ENCODE measurements at regions not wholly inside any gene's neighbourhood (a gene's known extent, or its start where the extent isn't known, plus 50 kb on each side); places are given as distances from the start of the nearest gene placed in this dataset.

DNA sequence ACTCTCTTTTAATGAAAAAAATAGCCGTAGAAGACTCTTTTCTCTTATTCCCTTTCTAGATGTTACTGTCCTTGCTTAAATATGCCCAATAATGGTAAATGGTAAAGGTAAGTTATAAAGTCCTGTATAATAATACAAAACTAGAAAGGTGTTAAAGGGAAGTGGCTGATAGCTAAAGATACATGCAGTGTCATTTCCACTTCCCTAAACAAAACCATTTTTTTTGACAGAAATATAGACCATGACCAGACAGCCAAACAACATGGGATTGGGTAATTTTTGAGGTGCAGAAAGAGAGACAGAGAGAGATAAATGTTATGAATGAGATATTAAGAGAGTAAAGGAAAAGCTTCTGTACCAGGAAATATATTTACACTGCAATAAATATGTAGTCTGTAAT is 731.7 kb upstream of the REG3G start:
- no peaks in the 10 kb centered on the region for H3K4me1 Mint-ChIP-seq (ENCODE audit: low read depth, unreplicated experiment)
- TF ChIP-seq, protein P1, sequence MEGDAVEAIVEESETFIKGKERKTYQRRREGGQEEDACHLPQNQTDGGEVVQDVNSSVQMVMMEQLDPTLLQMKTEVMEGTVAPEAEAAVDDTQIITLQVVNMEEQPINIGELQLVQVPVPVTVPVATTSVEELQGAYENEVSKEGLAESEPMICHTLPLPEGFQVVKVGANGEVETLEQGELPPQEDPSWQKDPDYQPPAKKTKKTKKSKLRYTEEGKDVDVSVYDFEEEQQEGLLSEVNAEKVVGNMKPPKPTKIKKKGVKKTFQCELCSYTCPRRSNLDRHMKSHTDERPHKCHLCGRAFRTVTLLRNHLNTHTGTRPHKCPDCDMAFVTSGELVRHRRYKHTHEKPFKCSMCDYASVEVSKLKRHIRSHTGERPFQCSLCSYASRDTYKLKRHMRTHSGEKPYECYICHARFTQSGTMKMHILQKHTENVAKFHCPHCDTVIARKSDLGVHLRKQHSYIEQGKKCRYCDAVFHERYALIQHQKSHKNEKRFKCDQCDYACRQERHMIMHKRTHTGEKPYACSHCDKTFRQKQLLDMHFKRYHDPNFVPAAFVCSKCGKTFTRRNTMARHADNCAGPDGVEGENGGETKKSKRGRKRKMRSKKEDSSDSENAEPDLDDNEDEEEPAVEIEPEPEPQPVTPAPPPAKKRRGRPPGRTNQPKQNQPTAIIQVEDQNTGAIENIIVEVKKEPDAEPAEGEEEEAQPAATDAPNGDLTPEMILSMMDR (IDR thresholded peaks at IDR 0.05; ENCODE audit: insufficient read depth in 1 of 2, low read depth in 1 of 2, low read length in 1 of 2, severe bottlenecking in 1 of 2, unreplicated experiment in 1 of 2) = no peak
- POLR2A ChIA-PET = no interaction called here
- Histone ChIP-seq H3K27me3 (replicated peaks; ENCODE audit: control insufficient read depth, insufficient read depth, low read length) (no peaks in the 10 kb centered on the region), H3K4me3 (ENCODE audit: low read depth, low read length) (no peak overlapping the region), H3K9me3 (0 out of 2 replicates have a peak, but pooled peaks cover 3% of the 10 kb centered on the region), H3K36me3 (ENCODE audit: control insufficient read depth, insufficient read depth, low read length) (no peaks in the 10 kb centered on the region), H3K4me1 (no peaks in the 10 kb centered on the region)
- intact Hi-C loops (cut with micrococcal nuclease; ENCODE audit: unreplicated experiment) = no loop called here
- no peak for DNase-seq
- BruUV-seq (replicated peaks) = no TSS peak
- H3K27me3 Mint-ChIP-seq (ENCODE audit: insufficient read depth, unreplicated experiment) = no peaks in the 10 kb centered on the region
- H3K27ac Mint-ChIP-seq (ENCODE audit: unreplicated experiment) = no peak overlapping the region
- H3K4me3 Mint-ChIP-seq (ENCODE audit: unreplicated experiment) = no peak overlapping the region
- H3K36me3 Mint-ChIP-seq (ENCODE audit: insufficient read depth, unreplicated experiment) = no peaks in the 10 kb centered on the region
- CTCF ChIA-PET = no interaction called here
- H3K9me3 Mint-ChIP-seq (ENCODE audit: unreplicated experiment) = no peaks in the 10 kb centered on the region

DNA sequence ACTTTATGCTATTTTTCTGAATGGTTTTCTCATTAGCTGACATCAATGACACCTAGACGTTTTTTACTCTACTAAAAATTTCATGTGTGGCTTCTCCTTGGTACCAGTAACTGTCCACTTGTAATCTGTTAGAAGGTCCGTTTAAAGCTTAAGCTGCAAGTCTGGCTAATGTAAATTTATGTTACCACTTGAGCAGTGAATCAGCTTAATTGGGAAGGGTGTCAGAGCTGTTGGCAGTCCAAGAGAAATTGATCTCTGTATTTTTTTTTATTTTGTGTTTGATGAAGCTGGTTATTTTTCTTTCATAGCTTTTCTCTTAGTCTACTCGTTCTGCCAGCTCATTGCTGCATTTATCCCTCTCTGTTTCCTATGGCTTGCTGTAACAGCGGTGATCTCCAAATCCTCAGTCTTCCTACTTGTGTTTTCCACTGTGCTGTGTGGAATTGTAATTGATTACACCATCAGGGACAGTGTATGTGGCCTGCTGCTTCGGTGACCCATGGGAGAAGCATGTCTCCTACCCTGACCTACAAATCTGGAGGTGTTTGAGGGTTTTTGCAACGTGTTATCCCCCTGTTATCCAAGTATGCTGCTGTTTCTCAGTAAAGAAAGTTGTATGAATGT is 724.2 kb upstream of the REG3G start:
- no peaks in the 10 kb centered on the region for H3K27me3 ChIP-seq (replicated peaks; ENCODE audit: control insufficient read depth, insufficient read depth, low read length)
- no TSS peak for BruUV-seq (replicated peaks)
- H3K4me1 Mint-ChIP-seq (ENCODE audit: low read depth, unreplicated experiment) = no peaks in the 10 kb centered on the region
- ChIA-PET CTCF (no interaction called here), POLR2A (no interaction called here)
- no peaks in the 10 kb centered on the region for H3K36me3 Mint-ChIP-seq (ENCODE audit: insufficient read depth, unreplicated experiment)
- no peaks in the 10 kb centered on the region for H3K4me1 ChIP-seq
- H3K4me3 ChIP-seq (ENCODE audit: low read depth, low read length) = no peak overlapping the region
- H3K27me3 Mint-ChIP-seq (ENCODE audit: insufficient read depth, unreplicated experiment) = no peaks in the 10 kb centered on the region
- no peaks in the 10 kb centered on the region for H3K9me3 Mint-ChIP-seq (ENCODE audit: unreplicated experiment)
- intact Hi-C loops (cut with micrococcal nuclease; ENCODE audit: unreplicated experiment) = no loop called here
- TF ChIP-seq, protein P1 (IDR thresholded peaks at IDR 0.05; ENCODE audit: insufficient read depth in 1 of 2, low read depth in 1 of 2, low read length in 1 of 2, severe bottlenecking in 1 of 2, unreplicated experiment in 1 of 2) = no peak
- H3K27ac Mint-ChIP-seq (ENCODE audit: unreplicated experiment) = no peak overlapping the region
- no peak for DNase-seq
- H3K4me3 Mint-ChIP-seq (ENCODE audit: unreplicated experiment) = no peak overlapping the region
- H3K9me3 ChIP-seq = 0 out of 2 replicates have a peak, but pooled peaks cover under 1% of the 10 kb centered on the region
- no peaks in the 10 kb centered on the region for H3K36me3 ChIP-seq (ENCODE audit: control insufficient read depth, insufficient read depth, low read length)

DNA sequence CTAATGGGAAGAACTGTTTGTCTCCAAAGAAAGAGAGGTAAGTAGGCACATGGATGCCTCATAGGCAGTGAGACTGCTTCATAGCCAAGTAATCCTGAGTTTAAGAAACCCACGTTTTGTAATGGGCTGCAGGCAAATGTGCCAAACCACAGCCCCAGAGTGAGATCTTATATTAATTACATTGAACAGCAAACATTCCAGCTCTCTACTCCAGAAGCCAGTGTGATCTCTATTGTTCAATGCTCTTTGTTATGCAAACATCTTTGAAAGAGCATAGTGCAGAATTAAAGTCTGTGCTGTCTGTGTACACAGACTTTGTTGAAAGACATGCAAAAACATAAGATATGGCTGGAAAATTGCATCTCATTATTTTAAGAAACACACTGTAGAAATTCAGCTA is 720.8 kb upstream of the REG3G start:
- no peaks in the 10 kb centered on the region for H3K4me1 Mint-ChIP-seq (ENCODE audit: low read depth, unreplicated experiment)
- intact Hi-C loops (cut with micrococcal nuclease; ENCODE audit: unreplicated experiment) = no loop called here
- no peaks in the 10 kb centered on the region for H3K9me3 ChIP-seq
- H3K36me3 Mint-ChIP-seq (ENCODE audit: insufficient read depth, unreplicated experiment) = no peaks in the 10 kb centered on the region
- no peaks in the 10 kb centered on the region for H3K36me3 ChIP-seq (ENCODE audit: control insufficient read depth, insufficient read depth, low read length)
- CTCF ChIA-PET = no interaction called here
- DNase-seq = no peak
- H3K4me3 ChIP-seq (ENCODE audit: low read depth, low read length) = no peak overlapping the region
- no peak overlapping the region for H3K27ac Mint-ChIP-seq (ENCODE audit: unreplicated experiment)
- H3K27me3 ChIP-seq (replicated peaks; ENCODE audit: control insufficient read depth, insufficient read depth, low read length) = no peaks in the 10 kb centered on the region
- no peaks in the 10 kb centered on the region for H3K27me3 Mint-ChIP-seq (ENCODE audit: insufficient read depth, unreplicated experiment)
- H3K9me3 Mint-ChIP-seq (ENCODE audit: unreplicated experiment) = no peaks in the 10 kb centered on the region
- no peaks in the 10 kb centered on the region for H3K4me1 ChIP-seq
- TF ChIP-seq, protein P1 (IDR thresholded peaks at IDR 0.05; ENCODE audit: insufficient read depth in 1 of 2, low read depth in 1 of 2, low read length in 1 of 2, severe bottlenecking in 1 of 2, unreplicated experiment in 1 of 2) = no peak
- no TSS peak for BruUV-seq (replicated peaks)
- POLR2A ChIA-PET = no interaction called here
- no peak overlapping the region for H3K4me3 Mint-ChIP-seq (ENCODE audit: unreplicated experiment)
